Fibroblast of lung (primary cell): ENCODE measurements at regions not wholly inside any gene's neighbourhood (a gene's known extent, or its start where the extent isn't known, plus 50 kb on each side); places are given as distances from the start of the nearest gene placed in this dataset.

Source experiments
- DNase-seq, 2 donors: peaks; one replicate each; pipeline versions ENCODE4 v3.0.0 to v3.0.0-alpha.2; 2010; ENCODE audit warnings: low read depth in 2 of 2
- H2AFZ ChIP-seq: 2 replicates; pipeline ENCODE4 v1.5.1; 2012; ENCODE audit warnings: low read length, control low read depth, inconsistent platforms
- H3K27ac ChIP-seq: 2 replicates; pipeline ENCODE4 v1.5.1; 2011; ENCODE audit warnings: low read length, control low read depth; ENCODE audit not compliant: insufficient read depth
- H3K27me3 ChIP-seq: 2 replicates; pipeline ENCODE4 v1.5.1; 2011; ENCODE audit warnings: mild to moderate bottlenecking, low read length; ENCODE audit not compliant: control insufficient read depth, insufficient read depth
- H3K36me3 ChIP-seq: 2 replicates; pipeline ENCODE4 v1.5.1; 2011; ENCODE audit warnings: low read length; ENCODE audit not compliant: control insufficient read depth, insufficient read depth
- H3K4me1 ChIP-seq: 2 replicates; pipeline ENCODE4 v1.5.1; 2011; ENCODE audit warnings: low read length; ENCODE audit not compliant: control insufficient read depth, insufficient read depth; ENCODE audit errors: extremely low read depth
- H3K4me2 ChIP-seq: 2 replicates; pipeline ENCODE4 v1.5.1; 2011; ENCODE audit warnings: low read length, control low read depth; ENCODE audit not compliant: insufficient read depth; ENCODE audit errors: extremely low read depth
- H3K4me3 ChIP-seq, 4 experiments: fragments of 200-600 bp in 1 of 4; sonication (generic) in 1 of 4; replicated peaks in 1 of 4; 2 replicates each; pipeline ENCODE4 v1.5.1; 2011 to 2016; ENCODE audit warnings: low read length in 4 of 4, low read depth in 3 of 4, mild to moderate bottlenecking in 3 of 4, control low read depth in 2 of 4, inconsistent platforms in 1 of 4, mixed read lengths in 1 of 4; ENCODE audit not compliant: insufficient read depth in 1 of 4; ENCODE audit errors: control extremely low read depth in 1 of 4
- H3K79me2 ChIP-seq: 2 replicates; pipeline ENCODE4 v1.5.1; 2012; ENCODE audit warnings: mild to moderate bottlenecking, low read length, inconsistent platforms; ENCODE audit not compliant: control insufficient read depth, insufficient read depth
- H3K9ac ChIP-seq: 2 replicates; pipeline ENCODE4 v1.5.1; 2011; ENCODE audit warnings: mild to moderate bottlenecking, low read length, control low read depth; ENCODE audit not compliant: insufficient read depth
- H3K9me3 ChIP-seq: 2 replicates; pipeline ENCODE4 v1.5.1; 2012; ENCODE audit warnings: low read depth, low read length; ENCODE audit not compliant: control insufficient read depth, insufficient read depth
- H4K20me1 ChIP-seq: 2 replicates; pipeline ENCODE4 v1.5.1; 2011; ENCODE audit warnings: low read length; ENCODE audit not compliant: control insufficient read depth, insufficient read depth; ENCODE audit errors: extremely low read depth
- EZH2 ChIP-seq: IDR thresholded peaks from 2 replicates; pipeline ENCODE4 v1.5.1; 2012; ENCODE audit warnings: low read length, control low read depth, mild to moderate bottlenecking; ENCODE audit errors: missing control alignments
- TF ChIP-seq, protein P1 (sequence below), 2 donors: IDR thresholded peaks in 1 of 2; conservative IDR thresholded peaks in 1 of 2; 1 replicate in 1 of 2; 2 replicates in 1 of 2; pipeline ENCODE4 v1.5.1; 2011 to 2012; ENCODE audit warnings: low read length in 2 of 2, control low read depth in 1 of 2, inconsistent platforms in 1 of 2, low read depth in 1 of 2, mild to moderate bottlenecking in 1 of 2

DNA sequence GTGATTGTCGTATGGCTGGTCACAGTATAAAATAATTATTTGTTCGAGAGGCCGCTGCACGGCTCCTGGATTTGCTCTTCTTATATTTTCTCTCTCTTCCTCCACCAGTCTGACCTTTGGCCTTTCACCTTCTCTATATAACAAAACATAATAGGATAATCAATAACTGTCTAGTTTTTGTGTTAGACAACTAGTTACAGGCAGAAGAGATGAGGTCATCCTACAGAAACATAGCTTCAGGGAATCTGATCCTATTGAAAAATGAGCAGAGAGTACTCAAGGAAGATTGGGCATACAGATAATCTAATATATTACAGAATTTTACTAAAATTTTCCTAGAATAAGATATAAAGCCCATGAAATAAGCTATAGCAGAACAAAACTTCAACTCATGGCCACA is 731.3 kb upstream of the SLC39A10 start:
- H3K27me3 ChIP-seq: no peaks in the 10 kb centered on the region
- H3K79me2 ChIP-seq: no peaks in the 10 kb centered on the region
- DNase-seq: no peak
- no peaks in the 10 kb centered on the region for H4K20me1 ChIP-seq
- no peak overlapping the region for H3K4me2 ChIP-seq
- H2AFZ ChIP-seq: no peak overlapping the region
- no peaks in the 10 kb centered on the region for H3K4me1 ChIP-seq
- no peaks in the 10 kb centered on the region for H3K9me3 ChIP-seq
- no peak overlapping the region for H3K27ac ChIP-seq
- no peak overlapping the region for H3K9ac ChIP-seq
- TF ChIP-seq, protein P1, sequence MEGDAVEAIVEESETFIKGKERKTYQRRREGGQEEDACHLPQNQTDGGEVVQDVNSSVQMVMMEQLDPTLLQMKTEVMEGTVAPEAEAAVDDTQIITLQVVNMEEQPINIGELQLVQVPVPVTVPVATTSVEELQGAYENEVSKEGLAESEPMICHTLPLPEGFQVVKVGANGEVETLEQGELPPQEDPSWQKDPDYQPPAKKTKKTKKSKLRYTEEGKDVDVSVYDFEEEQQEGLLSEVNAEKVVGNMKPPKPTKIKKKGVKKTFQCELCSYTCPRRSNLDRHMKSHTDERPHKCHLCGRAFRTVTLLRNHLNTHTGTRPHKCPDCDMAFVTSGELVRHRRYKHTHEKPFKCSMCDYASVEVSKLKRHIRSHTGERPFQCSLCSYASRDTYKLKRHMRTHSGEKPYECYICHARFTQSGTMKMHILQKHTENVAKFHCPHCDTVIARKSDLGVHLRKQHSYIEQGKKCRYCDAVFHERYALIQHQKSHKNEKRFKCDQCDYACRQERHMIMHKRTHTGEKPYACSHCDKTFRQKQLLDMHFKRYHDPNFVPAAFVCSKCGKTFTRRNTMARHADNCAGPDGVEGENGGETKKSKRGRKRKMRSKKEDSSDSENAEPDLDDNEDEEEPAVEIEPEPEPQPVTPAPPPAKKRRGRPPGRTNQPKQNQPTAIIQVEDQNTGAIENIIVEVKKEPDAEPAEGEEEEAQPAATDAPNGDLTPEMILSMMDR (conservative IDR thresholded peaks at IDR 0.05 in 1 of 2, IDR thresholded peaks at IDR 0.05 in 1 of 2; ENCODE audit: low read depth in 1 of 2, low read length in 2 of 2): no peak
- no peak for TF ChIP-seq EZH2
- H3K4me3 ChIP-seq: no peak overlapping the region
- no peaks in the 10 kb centered on the region for H3K36me3 ChIP-seq

DNA sequence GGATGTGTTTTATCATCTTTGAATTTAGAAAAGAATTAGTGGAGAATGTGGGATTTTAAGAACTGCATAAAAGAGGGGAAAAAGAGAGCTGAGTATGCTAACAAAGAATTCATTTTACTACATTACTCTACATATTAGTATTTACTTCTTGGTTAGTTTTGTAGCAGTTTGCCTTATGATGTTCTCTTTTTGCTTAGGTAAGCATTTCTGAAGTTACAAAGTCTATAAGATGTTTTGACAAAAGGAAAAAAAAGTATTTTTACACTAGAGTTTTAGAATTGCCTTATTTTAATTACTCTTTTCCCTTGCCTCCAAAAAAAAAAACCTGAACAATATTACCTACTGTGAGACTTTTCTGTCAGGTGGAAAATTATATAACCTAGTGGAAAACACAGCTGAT is 739.5 kb upstream of the SLC39A10 start:
- Histone ChIP-seq H3K4me3 (no peak overlapping the region), H3K9me3 (no peaks in the 10 kb centered on the region), H3K4me1 (no peaks in the 10 kb centered on the region), H3K9ac (no peak overlapping the region), H3K27ac (no peak overlapping the region), H3K27me3 (no peaks in the 10 kb centered on the region), H3K4me2 (no peak overlapping the region), H3K36me3 (no peaks in the 10 kb centered on the region), H4K20me1 (no peaks in the 10 kb centered on the region), H3K79me2 (no peaks in the 10 kb centered on the region), H2AFZ (no peak overlapping the region)
- TF ChIP-seq, protein P1 (conservative IDR thresholded peaks at IDR 0.05 in 1 of 2, IDR thresholded peaks at IDR 0.05 in 1 of 2; ENCODE audit: low read depth in 1 of 2, low read length in 2 of 2): no peak
- TF ChIP-seq EZH2: no peak
- no peak for DNase-seq

DNA sequence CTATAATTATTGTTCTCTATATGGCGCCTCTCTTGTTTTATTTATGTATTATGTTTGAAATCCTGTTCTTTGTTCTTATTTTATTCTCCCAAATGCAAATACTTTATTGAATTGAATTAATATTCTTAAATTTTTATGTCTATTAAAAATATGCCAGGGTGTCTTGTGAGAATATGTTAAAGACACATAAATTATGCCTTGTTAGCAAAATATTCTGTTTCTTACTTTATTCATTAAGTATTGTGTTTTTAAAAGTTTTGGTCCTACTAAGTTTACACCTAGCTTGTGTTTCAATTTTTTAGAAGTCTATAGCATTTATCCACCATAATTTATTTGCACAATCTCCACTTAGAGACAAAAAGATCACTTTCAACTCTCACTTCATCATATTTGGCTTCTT is 741.5 kb upstream of the SLC39A10 start:
- TF ChIP-seq, protein P1 (conservative IDR thresholded peaks at IDR 0.05 in 1 of 2, IDR thresholded peaks at IDR 0.05 in 1 of 2; ENCODE audit: low read depth in 1 of 2, low read length in 2 of 2): no peak
- TF ChIP-seq EZH2: no peak
- no peaks in the 10 kb centered on the region for H3K9me3 ChIP-seq
- no peaks in the 10 kb centered on the region for H4K20me1 ChIP-seq
- no peak overlapping the region for H2AFZ ChIP-seq
- H3K4me3 ChIP-seq: no peak overlapping the region
- no peak for DNase-seq
- no peaks in the 10 kb centered on the region for H3K4me1 ChIP-seq
- no peak overlapping the region for H3K27ac ChIP-seq
- no peaks in the 10 kb centered on the region for H3K36me3 ChIP-seq
- no peaks in the 10 kb centered on the region for H3K27me3 ChIP-seq
- no peak overlapping the region for H3K9ac ChIP-seq
- H3K4me2 ChIP-seq: no peak overlapping the region
- H3K79me2 ChIP-seq: no peaks in the 10 kb centered on the region
